ENCODE measurements at regions not wholly inside any gene's neighbourhood (a gene's known extent, or its start where the extent isn't known, plus 50 kb on each side); places are given as distances from the start of the nearest gene placed in this dataset.

- Histone ChIP-seq H3K27me3 (ENCODE audit: control insufficient read depth, insufficient read depth, low read length) (no peaks in the 10 kb centered on the region), H3K9me3 (ENCODE audit: control insufficient read depth, insufficient read depth, low read depth, low read length) (no peaks in the 10 kb centered on the region), H3K4me1 (ENCODE audit: control insufficient read depth, extremely low read depth, insufficient read depth, low read length) (no peaks in the 10 kb centered on the region), H3K9ac (ENCODE audit: insufficient read depth, low read length) (no peak overlapping the region), H4K20me1 (ENCODE audit: control insufficient read depth, extremely low read depth, insufficient read depth, low read length) (no peaks in the 10 kb centered on the region), H3K36me3 (ENCODE audit: control insufficient read depth, insufficient read depth, low read length) (no peaks in the 10 kb centered on the region), H3K27ac (ENCODE audit: insufficient read depth, low read length) (no peak overlapping the region), H3K4me3 (replicated peaks in 1 of 4; ENCODE audit: control extremely low read depth in 1 of 4, insufficient read depth in 1 of 4, low read depth in 3 of 4, low read length in 4 of 4) (no peak overlapping the region), H3K4me2 (ENCODE audit: extremely low read depth, insufficient read depth, low read length) (no peak overlapping the region), H2AFZ (ENCODE audit: low read length) (peak overlapping the region; percentile 35), H3K79me2 (ENCODE audit: control insufficient read depth, insufficient read depth, low read length) (no peaks in the 10 kb centered on the region)
- DNase-seq (ENCODE audit: low read depth in 2 of 2), result no peak
- no peak for TF ChIP-seq EZH2 (IDR thresholded peaks at IDR 0.05; ENCODE audit: low read length, missing control alignments)
- no peak for TF ChIP-seq CTCF (conservative IDR thresholded peaks at IDR 0.05 in 1 of 2, IDR thresholded peaks at IDR 0.05 in 1 of 2; ENCODE audit: low read depth in 1 of 2, low read length in 2 of 2)
Measured at GRCh38 chr4:28351826-28352225, 1491.2 kb downstream of the STIM2 start.

- Histone ChIP-seq H3K79me2 (ENCODE audit: control insufficient read depth, insufficient read depth, low read length) (no peaks in the 10 kb centered on the region), H3K4me3 (replicated peaks in 1 of 4; ENCODE audit: control extremely low read depth in 1 of 4, insufficient read depth in 1 of 4, low read depth in 3 of 4, low read length in 4 of 4) (no peak overlapping the region), H3K9ac (ENCODE audit: insufficient read depth, low read length) (no peak overlapping the region), H3K36me3 (ENCODE audit: control insufficient read depth, insufficient read depth, low read length) (no peaks in the 10 kb centered on the region), H3K4me1 (ENCODE audit: control insufficient read depth, extremely low read depth, insufficient read depth, low read length) (no peaks in the 10 kb centered on the region), H3K27ac (ENCODE audit: insufficient read depth, low read length) (no peak overlapping the region), H2AFZ (ENCODE audit: low read length) (no peak overlapping the region), H4K20me1 (ENCODE audit: control insufficient read depth, extremely low read depth, insufficient read depth, low read length) (no peaks in the 10 kb centered on the region), H3K27me3 (ENCODE audit: control insufficient read depth, insufficient read depth, low read length) (no peaks in the 10 kb centered on the region), H3K9me3 (ENCODE audit: control insufficient read depth, insufficient read depth, low read depth, low read length) (no peaks in the 10 kb centered on the region), H3K4me2 (ENCODE audit: extremely low read depth, insufficient read depth, low read length) (no peak overlapping the region)
- TF ChIP-seq CTCF (conservative IDR thresholded peaks at IDR 0.05 in 1 of 2, IDR thresholded peaks at IDR 0.05 in 1 of 2; ENCODE audit: low read depth in 1 of 2, low read length in 2 of 2) (no peak), EZH2 (IDR thresholded peaks at IDR 0.05; ENCODE audit: low read length, missing control alignments) (no peak)
- DNase-seq (ENCODE audit: low read depth in 2 of 2), result no peak
Measured at GRCh38 chr4:28354880-28355656, 1494.4 kb downstream of the STIM2 start.

GRCh38 chr4:28357990-28358389 lies 1497.3 kb downstream of the STIM2 start:
- Histone ChIP-seq H3K27ac (ENCODE audit: insufficient read depth, low read length) (no peak overlapping the region), H3K36me3 (ENCODE audit: control insufficient read depth, insufficient read depth, low read length) (no peaks in the 10 kb centered on the region), H3K4me3 (replicated peaks in 1 of 4; ENCODE audit: control extremely low read depth in 1 of 4, insufficient read depth in 1 of 4, low read depth in 3 of 4, low read length in 4 of 4) (no peak overlapping the region), H3K9me3 (ENCODE audit: control insufficient read depth, insufficient read depth, low read depth, low read length) (no peaks in the 10 kb centered on the region), H3K9ac (ENCODE audit: insufficient read depth, low read length) (no peak overlapping the region), H3K4me1 (ENCODE audit: control insufficient read depth, extremely low read depth, insufficient read depth, low read length) (no peaks in the 10 kb centered on the region), H3K27me3 (ENCODE audit: control insufficient read depth, insufficient read depth, low read length) (no peaks in the 10 kb centered on the region), H3K4me2 (ENCODE audit: extremely low read depth, insufficient read depth, low read length) (no peak overlapping the region), H3K79me2 (ENCODE audit: control insufficient read depth, insufficient read depth, low read length) (no peaks in the 10 kb centered on the region), H4K20me1 (ENCODE audit: control insufficient read depth, extremely low read depth, insufficient read depth, low read length) (no peaks in the 10 kb centered on the region), H2AFZ (ENCODE audit: low read length) (no peak overlapping the region)
- peak; percentile 12 to 49 for TF ChIP-seq CTCF (conservative IDR thresholded peaks at IDR 0.05 in 1 of 2, IDR thresholded peaks at IDR 0.05 in 1 of 2; ENCODE audit: low read depth in 1 of 2, low read length in 2 of 2)
- no peak for TF ChIP-seq EZH2 (IDR thresholded peaks at IDR 0.05; ENCODE audit: low read length, missing control alignments)
- peak in 1 of 2 donors; percentile 37 for DNase-seq (ENCODE audit: low read depth in 2 of 2)

Data from fibroblast of lung (primary cell).